Sigmoid colon (tissue), 6 donors: ENCODE measurements at regions not wholly inside any gene's neighbourhood (a gene's known extent, or its start where the extent isn't known, plus 50 kb on each side); places are given as distances from the start of the nearest gene placed in this dataset.

Source experiments
- DNase-seq: peaks from one replicate; pipeline ENCODE4 v3.0.0-alpha.2; 2019
- H3K27ac ChIP-seq, 4 donors: fragments of 200-600 bp; sonication (generic); one replicate each; pipeline ENCODE4 v1.5.1; 2016 to 2019; ENCODE audit warnings: mild to moderate bottlenecking in 1 of 4
- H3K27me3 ChIP-seq, 3 donors: fragments of 200-600 bp; sonication (generic); one replicate each; pipeline ENCODE4 v1.5.1; 2019; ENCODE audit warnings: mild to moderate bottlenecking in 1 of 3
- H3K36me3 ChIP-seq, 4 donors: fragments of 200-600 bp; sonication (generic); one replicate each; pipeline ENCODE4 v1.5.1; 2016 to 2019
- H3K4me1 ChIP-seq, 4 donors: fragments of 200-600 bp; sonication (generic); one replicate each; pipeline ENCODE4 v1.5.1; 2017 to 2019
- H3K4me3 ChIP-seq, 4 donors: fragments of 200-600 bp; sonication (generic); one replicate each; pipeline ENCODE4 v1.5.1; 2017 to 2019; ENCODE audit warnings: mild to moderate bottlenecking in 2 of 4, moderate library complexity in 1 of 4
- H3K9me3 ChIP-seq, 4 donors: fragments of 200-600 bp in 3 of 4; sonication (generic) in 3 of 4; one replicate each; pipeline versions ENCODE4 v1.5.1 to v1.6.1; 2013 to 2019
- EP300 ChIP-seq, 4 donors: sonication (generic); formaldehyde crosslinking; IDR thresholded peaks; one replicate each; pipeline ENCODE4 v1.6.1; 2017; ENCODE audit warnings: antibody characterized with exemption in 4 of 4
- POLR2A ChIP-seq, 2 donors: fragments of 450-650 bp; IDR thresholded peaks; one replicate each; pipeline ENCODE4 v1.6.1; 2016; ENCODE audit warnings: antibody characterized with exemption in 2 of 2, mild to moderate bottlenecking in 2 of 2, moderate library complexity in 2 of 2
- POLR2AphosphoS5 ChIP-seq, 4 donors: sonication (generic); formaldehyde crosslinking; IDR thresholded peaks; one replicate each; pipeline ENCODE4 v1.6.1; 2017; ENCODE audit warnings: antibody characterized with exemption in 4 of 4
- WGBS, 2 donors: extraction: QIAGEN DNeasy Blood & Tissue Kit; methylation state at CpG; one replicate each; pipeline ENCODE4 v1.1.7; 2013; 5-methylcytosine and 5-hydroxymethylcytosine counted together
- intact Hi-C: fragments of 100-400 bp; cut with DNase I; formaldehyde crosslinking; loops from one replicate; pipeline ENCODE4 v1.15.1; 2023
- TF ChIP-seq, protein P1 (sequence below), 4 experiments: fragments of 450-650 bp in 3 of 4; fragments of 200-600 bp in 1 of 4; IDR thresholded peaks; one replicate each; pipeline ENCODE4 v1.5.1; 2016 to 2019; ENCODE audit warnings: antibody characterized with exemption in 4 of 4, mild to moderate bottlenecking in 3 of 4, moderate library complexity in 2 of 4
- donor health status: healthy with polysubstance abuse.
- donor health status: healthy.

DNA sequence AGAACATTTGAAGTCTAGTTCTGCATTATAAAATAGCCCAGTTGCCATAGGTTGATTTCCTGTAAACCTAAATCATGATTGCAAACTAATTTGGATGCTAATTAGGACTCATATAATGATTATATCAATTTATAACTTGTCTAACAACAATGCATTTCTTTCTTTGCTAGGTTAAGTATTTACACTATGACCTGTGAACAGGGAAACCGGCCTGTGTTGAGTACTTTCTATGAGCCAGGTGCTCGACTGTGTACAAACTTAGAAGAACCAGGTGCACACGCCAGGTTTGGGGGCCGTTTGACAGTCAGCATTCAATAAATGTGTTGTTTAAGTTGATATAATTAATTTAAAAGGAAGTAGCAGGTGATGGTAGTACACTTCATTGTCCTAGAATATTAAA lies 203.1 kb downstream of the TM9SF2 start:
- WGBS, 2 donors: 20 to 61% methylated on average over 4 of the region's 4 CpGs
- Histone ChIP-seq H3K36me3 (no peaks in the 10 kb centered on the region), H3K27ac (no peak overlapping the region), H3K27me3 (no peaks in the 10 kb centered on the region), H3K9me3 (no peaks in the 10 kb centered on the region), H3K4me3 (no peak overlapping the region), H3K4me1 (no peaks in the 10 kb centered on the region)
- DNase-seq: no peak
- intact Hi-C loops: no loop called here
- TF ChIP-seq, protein P1, sequence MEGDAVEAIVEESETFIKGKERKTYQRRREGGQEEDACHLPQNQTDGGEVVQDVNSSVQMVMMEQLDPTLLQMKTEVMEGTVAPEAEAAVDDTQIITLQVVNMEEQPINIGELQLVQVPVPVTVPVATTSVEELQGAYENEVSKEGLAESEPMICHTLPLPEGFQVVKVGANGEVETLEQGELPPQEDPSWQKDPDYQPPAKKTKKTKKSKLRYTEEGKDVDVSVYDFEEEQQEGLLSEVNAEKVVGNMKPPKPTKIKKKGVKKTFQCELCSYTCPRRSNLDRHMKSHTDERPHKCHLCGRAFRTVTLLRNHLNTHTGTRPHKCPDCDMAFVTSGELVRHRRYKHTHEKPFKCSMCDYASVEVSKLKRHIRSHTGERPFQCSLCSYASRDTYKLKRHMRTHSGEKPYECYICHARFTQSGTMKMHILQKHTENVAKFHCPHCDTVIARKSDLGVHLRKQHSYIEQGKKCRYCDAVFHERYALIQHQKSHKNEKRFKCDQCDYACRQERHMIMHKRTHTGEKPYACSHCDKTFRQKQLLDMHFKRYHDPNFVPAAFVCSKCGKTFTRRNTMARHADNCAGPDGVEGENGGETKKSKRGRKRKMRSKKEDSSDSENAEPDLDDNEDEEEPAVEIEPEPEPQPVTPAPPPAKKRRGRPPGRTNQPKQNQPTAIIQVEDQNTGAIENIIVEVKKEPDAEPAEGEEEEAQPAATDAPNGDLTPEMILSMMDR (IDR thresholded peaks at IDR 0.05): no peak
- TF ChIP-seq POLR2AphosphoS5 (IDR thresholded peaks at IDR 0.05): no peak
- TF ChIP-seq EP300 (IDR thresholded peaks at IDR 0.05): no peak
- no peak for TF ChIP-seq POLR2A (IDR thresholded peaks at IDR 0.05)

DNA sequence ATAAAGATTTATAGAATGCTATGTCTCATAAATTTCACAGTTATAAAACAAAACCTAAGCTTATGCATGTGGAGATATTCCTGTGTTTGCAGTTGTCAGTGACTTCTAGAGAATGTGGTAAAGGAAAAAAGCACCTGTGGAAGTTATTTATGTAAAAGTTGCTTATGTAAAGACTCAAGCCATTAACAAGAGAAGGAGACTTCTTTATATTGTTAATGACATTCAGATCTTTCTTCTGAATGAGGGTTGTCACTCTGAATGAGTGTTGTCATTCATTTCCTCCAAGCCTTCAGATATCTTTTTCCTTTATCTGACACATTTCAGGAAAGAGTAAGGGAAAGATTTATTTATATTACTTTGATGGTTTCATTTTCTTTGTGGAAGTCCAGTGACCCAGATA lies 202.6 kb downstream of the TM9SF2 start:
- Histone ChIP-seq H3K27me3 (no peaks in the 10 kb centered on the region), H3K27ac (no peak overlapping the region), H3K9me3 (no peaks in the 10 kb centered on the region), H3K36me3 (no peaks in the 10 kb centered on the region), H3K4me3 (no peak overlapping the region), H3K4me1 (no peaks in the 10 kb centered on the region)
- intact Hi-C loops: no loop called here
- DNase-seq: no peak
- TF ChIP-seq POLR2AphosphoS5 (IDR thresholded peaks at IDR 0.05) (no peak), POLR2A (IDR thresholded peaks at IDR 0.05) (no peak)
- TF ChIP-seq, protein P1 (IDR thresholded peaks at IDR 0.05): no peak

DNA sequence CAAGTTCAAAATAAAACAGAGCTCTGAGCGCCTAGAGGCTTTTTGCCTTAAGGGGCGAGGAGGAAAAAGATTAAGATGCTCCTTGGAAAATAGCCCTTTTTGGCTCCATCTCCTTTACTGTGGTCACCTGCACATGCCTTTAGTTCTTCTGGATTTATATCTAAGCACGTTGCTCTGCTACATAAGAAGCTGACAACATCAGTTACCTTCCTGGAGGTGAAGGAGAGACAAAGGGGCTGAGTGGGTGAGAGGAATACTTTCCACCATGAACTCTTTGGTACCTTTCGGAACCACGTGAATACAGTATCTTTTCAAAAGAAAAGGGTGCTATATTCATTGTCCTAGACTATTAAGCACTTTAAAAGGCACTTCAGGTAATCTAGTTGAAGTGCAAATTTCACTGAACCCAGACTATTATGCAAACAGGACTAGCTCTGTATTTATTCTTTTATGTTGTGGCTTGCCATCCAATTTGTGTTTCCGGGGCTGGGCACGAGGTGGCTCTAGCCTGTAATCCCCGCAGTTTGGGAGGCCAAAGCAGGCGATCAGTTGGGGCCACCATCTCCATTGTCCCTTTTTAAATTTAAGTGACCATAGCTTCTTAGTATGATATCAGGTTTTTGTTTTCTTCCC lies 201.5 kb downstream of the TM9SF2 start:
- 83 to 87% methylated on average over 9 of the region's 9 CpGs for WGBS, 2 donors
- Histone ChIP-seq H3K27me3 (no peaks in the 10 kb centered on the region), H3K36me3 (no peaks in the 10 kb centered on the region), H3K27ac (no peak overlapping the region), H3K4me1 (no peaks in the 10 kb centered on the region), H3K9me3 (no peaks in the 10 kb centered on the region), H3K4me3 (no peak overlapping the region)
- no peak for DNase-seq
- TF ChIP-seq EP300 (IDR thresholded peaks at IDR 0.05): no peak
- TF ChIP-seq POLR2AphosphoS5 (IDR thresholded peaks at IDR 0.05): no peak
- TF ChIP-seq, protein P1 (IDR thresholded peaks at IDR 0.05): no peak
- no peak for TF ChIP-seq POLR2A (IDR thresholded peaks at IDR 0.05)
- intact Hi-C loops: no loop called here

DNA sequence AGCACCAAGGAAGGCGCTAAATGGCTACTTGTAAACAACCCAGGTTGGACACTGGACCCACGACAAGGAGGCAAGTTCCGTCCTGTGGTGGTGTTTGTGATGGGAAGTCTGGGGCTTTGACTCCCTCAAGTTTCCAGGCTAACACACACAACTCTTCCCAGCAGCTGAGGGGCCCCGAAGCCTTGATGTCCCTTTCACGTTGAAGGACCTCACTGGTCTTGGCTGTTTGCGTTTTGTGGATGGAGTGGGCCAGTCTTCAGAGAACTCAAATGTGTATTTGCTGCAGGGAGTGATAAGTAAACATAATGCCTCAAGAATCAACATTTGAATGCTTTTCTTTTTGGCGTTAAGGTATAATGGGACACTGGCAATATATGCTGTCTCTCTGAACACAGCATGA lies 199.2 kb downstream of the TM9SF2 start:
- H3K27ac ChIP-seq: no peak overlapping the region
- 93 to 94% methylated on average over 7 of the region's 7 CpGs for WGBS, 2 donors
- no peaks in the 10 kb centered on the region for H3K27me3 ChIP-seq
- DNase-seq: no peak
- no peaks in the 10 kb centered on the region for H3K9me3 ChIP-seq
- TF ChIP-seq, protein P1 (IDR thresholded peaks at IDR 0.05): no peak
- TF ChIP-seq POLR2A (IDR thresholded peaks at IDR 0.05): no peak
- TF ChIP-seq EP300 (IDR thresholded peaks at IDR 0.05): no peak
- no peak for TF ChIP-seq POLR2AphosphoS5 (IDR thresholded peaks at IDR 0.05)
- H3K4me1 ChIP-seq: no peaks in the 10 kb centered on the region
- intact Hi-C loops: no loop called here
- no peaks in the 10 kb centered on the region for H3K36me3 ChIP-seq
- H3K4me3 ChIP-seq: no peak overlapping the region

DNA sequence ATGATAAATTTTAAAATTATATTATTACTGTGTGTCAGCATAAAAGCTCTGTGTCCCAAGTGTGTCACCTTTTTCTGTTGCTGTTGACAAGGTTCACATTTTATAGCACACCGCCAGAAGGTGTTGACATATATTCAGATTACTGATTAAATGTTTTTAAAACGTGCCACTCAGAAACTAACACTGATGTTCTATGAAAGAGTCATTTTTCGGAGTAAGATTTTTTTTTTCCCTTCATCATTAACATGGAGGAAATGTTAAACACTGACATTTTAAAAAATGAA lies 197.5 kb downstream of the TM9SF2 start:
- no peak for DNase-seq
- Histone ChIP-seq H3K9me3 (no peaks in the 10 kb centered on the region), H3K4me3 (no peak overlapping the region), H3K27ac (no peak overlapping the region), H3K27me3 (no peaks in the 10 kb centered on the region), H3K4me1 (no peaks in the 10 kb centered on the region), H3K36me3 (no peaks in the 10 kb centered on the region)
- TF ChIP-seq EP300 (IDR thresholded peaks at IDR 0.05) (no peak), POLR2AphosphoS5 (IDR thresholded peaks at IDR 0.05) (no peak), POLR2A (IDR thresholded peaks at IDR 0.05) (no peak)
- intact Hi-C loops: no loop called here
- 30 to 68% methylated on average over 3 of the region's 3 CpGs for WGBS, 2 donors
